Coronary artery (tissue), 2 donors: ENCODE measurements at regions not wholly inside any gene's neighbourhood (a gene's known extent, or its start where the extent isn't known, plus 50 kb on each side); places are given as distances from the start of the nearest gene placed in this dataset.

Experiments
- DNase-seq: peaks from one replicate; pipeline ENCODE4 v3.0.0-alpha.2; 2017; ENCODE audit warnings: low spot score
- H3K27ac ChIP-seq, 2 donors: fragments of 200-600 bp; sonication (generic); one replicate each; pipeline ENCODE4 v1.5.1; 2016 to 2019
- H3K4me3 ChIP-seq: fragments of 200-600 bp; sonication (generic); 2 replicates; pipeline ENCODE4 v1.5.1; 2016; ENCODE audit warnings: mild to moderate bottlenecking, moderate library complexity
- TF ChIP-seq, protein P1 (sequence below): fragments of 200-600 bp; sonication (generic); IDR thresholded peaks from one replicate; pipeline ENCODE4 v1.5.1; 2019; ENCODE audit warnings: antibody characterized with exemption

DNA sequence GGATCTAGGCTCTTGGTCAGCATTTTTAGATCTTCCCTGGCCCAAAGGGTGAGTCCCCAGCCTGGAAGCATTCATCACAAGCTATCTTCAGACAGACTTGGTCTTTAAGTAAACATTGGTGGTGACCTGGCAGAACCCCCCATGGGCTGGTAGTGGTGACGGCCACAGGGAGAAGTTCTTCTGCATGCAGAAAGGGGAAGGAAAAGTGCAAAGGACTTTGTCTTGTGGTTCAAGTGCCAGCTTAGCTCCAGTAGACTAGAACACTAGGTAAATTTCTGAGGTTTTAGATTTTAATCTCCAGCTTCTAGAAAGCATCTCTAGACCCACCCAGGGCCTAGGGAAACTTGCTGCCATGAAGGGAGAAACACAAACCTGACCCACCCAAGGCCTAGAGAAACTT is 584.0 kb downstream of the CHSY3 start:
- Histone ChIP-seq H3K4me3 (no peak overlapping the region), H3K27ac (no peak overlapping the region)
- TF ChIP-seq, protein P1, sequence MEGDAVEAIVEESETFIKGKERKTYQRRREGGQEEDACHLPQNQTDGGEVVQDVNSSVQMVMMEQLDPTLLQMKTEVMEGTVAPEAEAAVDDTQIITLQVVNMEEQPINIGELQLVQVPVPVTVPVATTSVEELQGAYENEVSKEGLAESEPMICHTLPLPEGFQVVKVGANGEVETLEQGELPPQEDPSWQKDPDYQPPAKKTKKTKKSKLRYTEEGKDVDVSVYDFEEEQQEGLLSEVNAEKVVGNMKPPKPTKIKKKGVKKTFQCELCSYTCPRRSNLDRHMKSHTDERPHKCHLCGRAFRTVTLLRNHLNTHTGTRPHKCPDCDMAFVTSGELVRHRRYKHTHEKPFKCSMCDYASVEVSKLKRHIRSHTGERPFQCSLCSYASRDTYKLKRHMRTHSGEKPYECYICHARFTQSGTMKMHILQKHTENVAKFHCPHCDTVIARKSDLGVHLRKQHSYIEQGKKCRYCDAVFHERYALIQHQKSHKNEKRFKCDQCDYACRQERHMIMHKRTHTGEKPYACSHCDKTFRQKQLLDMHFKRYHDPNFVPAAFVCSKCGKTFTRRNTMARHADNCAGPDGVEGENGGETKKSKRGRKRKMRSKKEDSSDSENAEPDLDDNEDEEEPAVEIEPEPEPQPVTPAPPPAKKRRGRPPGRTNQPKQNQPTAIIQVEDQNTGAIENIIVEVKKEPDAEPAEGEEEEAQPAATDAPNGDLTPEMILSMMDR, result no peak
- DNase-seq, result no peak

DNA sequence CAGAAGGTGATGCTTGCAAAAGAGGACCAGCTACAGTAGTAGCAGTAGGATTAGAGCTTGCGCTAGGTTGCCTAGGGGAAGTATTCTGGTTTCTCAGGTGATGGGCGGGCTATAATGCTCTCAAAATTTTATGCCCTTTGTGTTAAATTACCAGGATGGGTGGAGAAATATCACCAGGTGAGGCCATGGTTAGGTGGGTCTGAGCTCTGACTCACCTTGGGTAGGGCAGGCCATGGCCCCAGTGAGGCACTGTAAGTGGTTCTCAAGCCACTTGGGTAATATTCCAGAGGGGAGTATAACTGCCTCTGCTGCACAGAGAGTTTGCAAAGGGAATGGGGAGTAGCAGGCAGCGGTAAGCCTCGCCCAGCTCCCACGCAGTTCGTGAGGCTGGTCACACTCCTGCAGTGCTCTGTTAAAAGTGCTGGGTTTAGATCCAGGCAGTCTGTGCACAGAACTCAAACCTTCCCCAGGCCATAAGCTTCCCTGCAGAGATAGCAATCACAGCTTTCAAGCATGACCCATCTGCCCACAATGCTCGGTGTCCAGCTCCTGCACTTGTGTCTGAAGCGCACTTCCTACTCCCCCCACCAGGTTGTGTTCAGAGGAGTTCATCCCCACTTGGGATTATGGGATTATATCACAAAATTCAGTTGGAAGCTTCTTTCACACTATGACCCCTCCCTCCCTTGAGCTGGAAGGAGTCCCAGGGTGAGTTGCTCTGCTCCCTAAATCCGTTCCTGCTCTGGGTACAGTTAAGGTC is 575.0 kb downstream of the CHSY3 start:
- TF ChIP-seq, protein P1, result no peak
- Histone ChIP-seq H3K27ac (no peak overlapping the region), H3K4me3 (no peak overlapping the region)
- DNase-seq, result no peak

DNA sequence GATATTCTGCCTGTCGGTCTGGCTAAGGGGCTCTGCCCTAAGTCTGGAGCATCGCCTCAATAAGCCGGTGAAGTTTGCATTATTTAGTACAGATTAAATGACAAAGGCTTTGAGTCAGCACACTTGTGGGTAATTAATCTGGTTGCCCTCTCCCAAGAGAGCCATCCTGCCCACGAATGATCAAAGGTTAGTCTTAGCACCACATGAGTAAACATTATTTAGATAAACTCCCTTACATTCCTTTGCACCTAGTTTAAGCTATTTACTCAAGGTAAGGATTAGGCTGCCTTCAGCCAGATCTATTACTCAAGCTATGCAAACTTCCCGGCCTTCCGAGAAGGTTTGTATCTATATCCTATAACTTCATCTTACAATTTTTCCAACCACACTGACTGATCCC is 572.1 kb downstream of the CHSY3 start:
- H3K4me3 ChIP-seq, result no peak overlapping the region
- DNase-seq, result no peak
- H3K27ac ChIP-seq, result no peak overlapping the region
- TF ChIP-seq, protein P1, result no peak

DNA sequence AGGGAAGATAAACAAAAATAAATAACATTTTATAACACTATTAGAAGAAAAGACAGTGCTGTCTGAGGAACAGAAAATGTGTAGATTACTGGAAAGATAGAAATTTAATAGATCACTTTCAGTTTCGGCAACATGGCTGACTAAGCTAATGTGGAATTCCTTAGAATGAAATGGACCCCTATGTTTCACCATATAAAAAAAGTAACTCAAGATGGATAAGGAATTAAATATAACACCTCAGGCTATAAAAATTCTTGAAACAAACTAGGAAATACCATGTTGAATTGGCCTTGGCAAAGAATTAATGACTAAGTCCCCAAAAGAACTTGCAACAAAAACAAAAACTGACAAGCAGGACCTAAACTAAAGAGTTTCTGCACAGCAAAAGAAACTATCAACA is 558.3 kb downstream of the CHSY3 start:
- no peak overlapping the region for H3K27ac ChIP-seq
- TF ChIP-seq, protein P1, result no peak
- DNase-seq, result no peak
- no peak overlapping the region for H3K4me3 ChIP-seq

DNA sequence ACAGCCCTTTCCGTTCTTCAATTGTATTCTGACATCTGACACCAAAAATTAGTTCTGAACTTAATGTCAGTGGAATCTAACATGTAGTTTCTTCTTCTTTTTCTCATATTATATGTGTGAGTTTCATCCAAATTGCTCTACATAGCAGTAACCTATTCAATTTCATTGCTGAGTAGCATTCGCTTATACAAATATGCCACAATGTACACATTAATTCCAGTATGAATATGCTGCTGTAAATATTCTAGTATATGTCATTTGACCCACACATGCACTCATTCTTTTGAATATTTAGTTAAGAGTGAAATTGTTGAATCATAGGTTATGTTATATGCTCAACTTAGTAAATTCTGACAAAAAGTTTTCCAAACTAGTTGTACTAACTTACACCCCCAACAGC is 550.9 kb downstream of the CHSY3 start:
- TF ChIP-seq, protein P1, result no peak
- Histone ChIP-seq H3K27ac (no peak overlapping the region), H3K4me3 (no peak overlapping the region)
- no peak for DNase-seq

DNA sequence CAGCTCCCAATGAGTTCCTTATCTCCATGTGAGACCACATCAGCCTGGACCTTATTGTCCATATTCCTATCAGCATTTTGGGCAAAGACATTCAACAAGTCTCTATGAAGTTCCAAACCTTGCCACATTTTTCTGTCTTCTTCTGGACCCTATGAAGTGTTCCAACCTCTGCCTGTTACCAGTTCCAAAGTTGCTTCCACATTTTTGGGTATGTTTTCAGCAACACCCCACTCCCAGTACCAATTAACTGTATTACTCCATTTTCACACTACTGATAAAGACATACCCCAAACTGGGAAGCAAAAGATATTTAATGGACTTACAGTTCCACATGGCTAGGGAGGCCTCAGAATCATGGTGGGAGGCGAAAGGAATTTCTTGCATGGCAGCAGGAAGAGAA is 548.5 kb downstream of the CHSY3 start:
- no peak overlapping the region for H3K27ac ChIP-seq
- no peak overlapping the region for H3K4me3 ChIP-seq
- TF ChIP-seq, protein P1, result no peak
- no peak for DNase-seq

DNA sequence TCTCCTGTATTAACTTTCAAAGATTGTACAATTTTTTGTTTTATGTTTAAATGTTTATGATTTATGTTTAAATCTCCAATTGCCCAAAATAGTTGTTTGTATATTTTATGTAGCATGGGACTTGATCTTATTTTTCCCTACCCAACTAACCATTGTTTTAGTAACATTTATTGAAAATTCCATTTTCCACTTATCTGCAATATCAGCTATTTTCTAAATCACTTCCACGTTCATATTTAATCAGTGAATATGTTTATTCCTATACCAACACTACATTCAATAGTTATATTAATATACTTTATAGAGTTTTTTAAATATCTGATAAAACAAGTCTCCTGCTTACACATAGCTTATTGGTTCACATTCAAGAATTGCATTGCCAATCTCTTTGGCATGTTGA is 532.2 kb downstream of the CHSY3 start:
- DNase-seq, result no peak

More for the DNA sequence above, 532.2 kb downstream of the CHSY3 start:
- no peak overlapping the region for H3K27ac ChIP-seq
- TF ChIP-seq, protein P1, result no peak
- H3K4me3 ChIP-seq, result no peak overlapping the region
